GM19452 (cell line): ENCODE measurements at regions not wholly inside any gene's neighbourhood (a gene's known extent, or its start where the extent isn't known, plus 50 kb on each side); places are given as distances from the start of the nearest gene placed in this dataset.

ENCODE experiments used
- ATAC-seq: cut with Tn5 transposase; IDR thresholded peaks from one replicate; pipeline ENCODE4 v1.9.1; 2021; ENCODE audit not compliant: unreplicated experiment

- ATAC-seq = no peak
These were observed 68.4 kb downstream of the VEGFA start for GRCh38 chr6:43838276-43839036.

- ATAC-seq = no peak
These were observed 67.5 kb downstream of the VEGFA start for GRCh38 chr6:43837507-43837906.

- ATAC-seq = no peak
These were observed 66.7 kb downstream of the VEGFA start for GRCh38 chr6:43836507-43837240.
